Upper lobe of left lung (tissue), 6 donors: ENCODE measurements at regions not wholly inside any gene's neighbourhood (a gene's known extent, or its start where the extent isn't known, plus 50 kb on each side); places are given as distances from the start of the nearest gene placed in this dataset.

Source experiments
- ATAC-seq, 2 donors: fragments of 200-7000 bp; cut with Tn5 transposase; one replicate each; pipeline ENCODE4 v1.9.1; 2022; ENCODE audit warnings: mild to moderate bottlenecking in 2 of 2, moderate library complexity in 2 of 2; ENCODE audit not compliant: low FRiP score in 2 of 2
- DNase-seq, 2 donors: peaks; one replicate each; pipeline ENCODE4 v3.0.0-alpha.2; 2019 to 2020
- H3K27ac ChIP-seq, 4 donors: fragments of 200-600 bp; sonication (generic); one replicate each; pipeline ENCODE4 v1.5.1; 2016 to 2019
- H3K27me3 ChIP-seq, 4 donors: fragments of 200-600 bp; sonication (generic); one replicate each; pipeline ENCODE4 v1.5.1; 2017 to 2019
- H3K36me3 ChIP-seq, 4 donors: fragments of 200-600 bp; sonication (generic); one replicate each; pipeline ENCODE4 v1.5.1; 2016 to 2019
- H3K4me1 ChIP-seq, 4 donors: fragments of 200-600 bp; sonication (generic); one replicate each; pipeline ENCODE4 v1.5.1; 2018 to 2019
- H3K4me3 ChIP-seq, 4 donors: fragments of 200-600 bp; sonication (generic); one replicate each; pipeline ENCODE4 v1.5.1; 2017 to 2019; ENCODE audit warnings: mild to moderate bottlenecking in 2 of 4, moderate library complexity in 1 of 4
- H3K9me3 ChIP-seq, 4 donors: fragments of 200-600 bp; sonication (generic); one replicate each; pipeline ENCODE4 v1.5.1; 2018 to 2019
- EP300 ChIP-seq, 4 donors: sonication (generic); formaldehyde crosslinking; IDR thresholded peaks; one replicate each; pipeline ENCODE4 v1.5.1; 2017; ENCODE audit warnings: antibody characterized with exemption in 4 of 4, control low read depth in 2 of 4
- POLR2A ChIP-seq, 4 donors: fragments of 450-650 bp; IDR thresholded peaks; one replicate each; pipeline ENCODE4 v1.5.1; 2016 to 2017; ENCODE audit warnings: antibody characterized with exemption in 4 of 4, mild to moderate bottlenecking in 2 of 4
- POLR2AphosphoS5 ChIP-seq, 2 donors: sonication (generic); formaldehyde crosslinking; IDR thresholded peaks; one replicate each; pipeline ENCODE4 v1.5.1; 2017; ENCODE audit warnings: antibody characterized with exemption in 2 of 2
- WGBS, 2 donors: methylation state at CpG; one replicate each; pipeline ENCODE4 v1.1.5; 2017 to 2018; 5-methylcytosine and 5-hydroxymethylcytosine counted together
- TF ChIP-seq, protein P1 (sequence below), 6 experiments: fragments of 450-650 bp in 4 of 6; fragments of 200-600 bp in 2 of 6; sonication (generic) in 2 of 6; IDR thresholded peaks; one replicate each; pipeline ENCODE4 v1.5.1; 2016 to 2019; ENCODE audit warnings: antibody characterized with exemption in 6 of 6
- donor health status: DM: no; HTN: no; CAD: no; lungs with moderate emphysema.
- donor health status: DM: no; HTN: yes; CAD: no; lungs with severe emphysema.

DNA sequence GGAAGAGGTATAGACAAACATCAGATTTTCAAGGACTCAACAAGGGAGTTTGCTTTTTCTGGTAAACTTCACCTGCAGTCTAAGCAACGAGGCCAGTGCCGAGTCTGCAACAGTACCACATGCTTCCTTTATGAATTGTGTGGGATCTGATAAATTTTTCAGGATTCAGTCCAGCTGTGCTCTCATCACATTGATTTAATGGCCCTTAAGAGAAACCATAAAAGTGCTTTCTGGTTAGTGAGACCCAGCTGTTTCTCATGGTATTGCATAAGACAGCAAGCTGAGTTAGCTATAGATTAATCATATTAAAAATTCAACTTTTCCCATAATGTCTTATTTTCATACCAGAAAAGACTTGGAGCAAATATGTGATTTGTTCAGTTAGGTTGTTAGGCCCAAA, 291.4 kb downstream of the CENPW start:
- H3K9me3 ChIP-seq: no peaks in the 10 kb centered on the region
- H3K36me3 ChIP-seq: no peaks in the 10 kb centered on the region
- ATAC-seq (no peak), DNase-seq (no peak)
- H3K4me3 ChIP-seq: no peak overlapping the region
- H3K4me1 ChIP-seq: no peaks in the 10 kb centered on the region
- no peak overlapping the region for H3K27ac ChIP-seq
- H3K27me3 ChIP-seq: no peaks in the 10 kb centered on the region
- 44 to 79% methylated on average over 2 of the region's 2 CpGs for WGBS, 2 donors
- TF ChIP-seq POLR2AphosphoS5 (IDR thresholded peaks at IDR 0.05): no peak
- TF ChIP-seq, protein P1, sequence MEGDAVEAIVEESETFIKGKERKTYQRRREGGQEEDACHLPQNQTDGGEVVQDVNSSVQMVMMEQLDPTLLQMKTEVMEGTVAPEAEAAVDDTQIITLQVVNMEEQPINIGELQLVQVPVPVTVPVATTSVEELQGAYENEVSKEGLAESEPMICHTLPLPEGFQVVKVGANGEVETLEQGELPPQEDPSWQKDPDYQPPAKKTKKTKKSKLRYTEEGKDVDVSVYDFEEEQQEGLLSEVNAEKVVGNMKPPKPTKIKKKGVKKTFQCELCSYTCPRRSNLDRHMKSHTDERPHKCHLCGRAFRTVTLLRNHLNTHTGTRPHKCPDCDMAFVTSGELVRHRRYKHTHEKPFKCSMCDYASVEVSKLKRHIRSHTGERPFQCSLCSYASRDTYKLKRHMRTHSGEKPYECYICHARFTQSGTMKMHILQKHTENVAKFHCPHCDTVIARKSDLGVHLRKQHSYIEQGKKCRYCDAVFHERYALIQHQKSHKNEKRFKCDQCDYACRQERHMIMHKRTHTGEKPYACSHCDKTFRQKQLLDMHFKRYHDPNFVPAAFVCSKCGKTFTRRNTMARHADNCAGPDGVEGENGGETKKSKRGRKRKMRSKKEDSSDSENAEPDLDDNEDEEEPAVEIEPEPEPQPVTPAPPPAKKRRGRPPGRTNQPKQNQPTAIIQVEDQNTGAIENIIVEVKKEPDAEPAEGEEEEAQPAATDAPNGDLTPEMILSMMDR (IDR thresholded peaks at IDR 0.05): no peak
- TF ChIP-seq EP300 (IDR thresholded peaks at IDR 0.05): no peak
- no peak for TF ChIP-seq POLR2A (IDR thresholded peaks at IDR 0.05)

DNA sequence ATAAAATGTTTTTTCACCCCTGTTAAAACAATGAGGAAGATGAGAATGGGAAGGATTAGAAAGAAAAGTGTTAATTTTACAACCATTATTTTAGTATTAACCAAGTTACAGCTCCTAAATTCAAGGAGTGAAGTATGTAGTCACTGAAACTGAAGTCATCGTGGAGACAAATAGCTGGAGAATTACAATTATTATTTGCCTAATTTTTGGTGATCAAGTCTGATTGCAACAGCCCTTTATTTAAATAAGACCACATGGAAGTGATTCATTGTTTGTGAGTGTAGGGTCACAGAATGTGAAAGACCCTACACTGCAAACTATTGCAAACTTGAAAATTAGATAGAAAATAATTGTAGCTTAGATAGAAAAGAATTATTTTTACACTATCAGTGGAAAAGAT, 292.4 kb downstream of the CENPW start:
- ATAC-seq (no peak), DNase-seq (no peak)
- 46 to 48% methylated on average over 1 of the region's 1 CpG for WGBS, 2 donors
- Histone ChIP-seq H3K27me3 (no peaks in the 10 kb centered on the region), H3K36me3 (no peaks in the 10 kb centered on the region), H3K4me1 (no peaks in the 10 kb centered on the region), H3K9me3 (no peaks in the 10 kb centered on the region), H3K27ac (no peak overlapping the region), H3K4me3 (no peak overlapping the region)
- no peak for TF ChIP-seq POLR2A (IDR thresholded peaks at IDR 0.05)
- TF ChIP-seq, protein P1 (IDR thresholded peaks at IDR 0.05): no peak
- TF ChIP-seq POLR2AphosphoS5 (IDR thresholded peaks at IDR 0.05): no peak
- no peak for TF ChIP-seq EP300 (IDR thresholded peaks at IDR 0.05)

DNA sequence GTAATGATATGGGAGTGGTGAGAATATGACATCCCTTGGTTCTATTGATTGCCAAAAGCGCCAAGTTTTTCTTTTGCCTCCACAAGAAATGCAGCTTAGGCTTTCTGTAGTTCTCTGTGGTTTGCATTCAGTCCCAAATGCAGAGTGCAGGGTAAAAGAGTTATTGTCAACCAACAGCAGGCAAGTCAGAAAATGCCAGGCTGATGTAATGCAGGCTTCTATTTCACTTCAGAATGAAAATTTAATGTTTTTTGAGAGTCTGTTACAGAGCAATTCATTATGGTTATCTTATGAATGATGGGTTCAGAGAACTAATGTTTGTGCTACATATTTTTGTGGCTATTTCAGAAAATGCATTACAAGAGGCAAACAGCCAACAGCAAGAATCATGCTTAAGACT, 293.5 kb downstream of the CENPW start:
- DNase-seq: no peak
- Histone ChIP-seq H3K4me1 (no peaks in the 10 kb centered on the region), H3K9me3 (no peaks in the 10 kb centered on the region), H3K27ac (no peak overlapping the region), H3K27me3 (no peaks in the 10 kb centered on the region), H3K4me3 (no peak overlapping the region), H3K36me3 (no peaks in the 10 kb centered on the region)
- TF ChIP-seq, protein P1 (IDR thresholded peaks at IDR 0.05): no peak
- no peak for TF ChIP-seq EP300 (IDR thresholded peaks at IDR 0.05)
- no peak for TF ChIP-seq POLR2A (IDR thresholded peaks at IDR 0.05)
- TF ChIP-seq POLR2AphosphoS5 (IDR thresholded peaks at IDR 0.05): no peak
- ATAC-seq: no peak
- 65 to 83% methylated on average over 1 of the region's 1 CpG for WGBS, 2 donors

DNA sequence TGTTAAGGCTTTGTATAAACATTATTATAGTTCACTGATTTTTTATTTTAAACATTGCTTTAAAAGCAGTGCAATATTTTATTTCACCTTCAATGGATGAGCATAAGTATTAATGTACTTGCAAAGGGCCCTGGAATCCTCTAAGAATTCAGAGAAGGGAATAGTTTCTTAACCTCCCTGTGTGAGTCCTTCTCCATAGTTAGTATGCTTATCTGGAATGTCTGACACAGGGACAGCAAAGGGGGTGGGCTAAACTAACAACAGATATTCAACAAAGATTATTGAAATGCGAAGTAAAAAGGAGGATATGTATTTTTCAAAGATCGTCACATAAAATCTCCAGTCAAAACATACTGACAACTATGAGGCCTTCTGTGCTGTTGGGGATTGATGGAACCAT, 300.4 kb downstream of the CENPW start:
- no peaks in the 10 kb centered on the region for H3K36me3 ChIP-seq
- no peaks in the 10 kb centered on the region for H3K27me3 ChIP-seq
- H3K9me3 ChIP-seq: no peaks in the 10 kb centered on the region
- H3K4me3 ChIP-seq: no peak overlapping the region
- TF ChIP-seq, protein P1 (IDR thresholded peaks at IDR 0.05): no peak
- ATAC-seq (no peak), DNase-seq (no peak)
- H3K4me1 ChIP-seq: no peaks in the 10 kb centered on the region
- no peak overlapping the region for H3K27ac ChIP-seq
- 85 to 94% methylated on average over 2 of the region's 2 CpGs for WGBS, 2 donors

DNA sequence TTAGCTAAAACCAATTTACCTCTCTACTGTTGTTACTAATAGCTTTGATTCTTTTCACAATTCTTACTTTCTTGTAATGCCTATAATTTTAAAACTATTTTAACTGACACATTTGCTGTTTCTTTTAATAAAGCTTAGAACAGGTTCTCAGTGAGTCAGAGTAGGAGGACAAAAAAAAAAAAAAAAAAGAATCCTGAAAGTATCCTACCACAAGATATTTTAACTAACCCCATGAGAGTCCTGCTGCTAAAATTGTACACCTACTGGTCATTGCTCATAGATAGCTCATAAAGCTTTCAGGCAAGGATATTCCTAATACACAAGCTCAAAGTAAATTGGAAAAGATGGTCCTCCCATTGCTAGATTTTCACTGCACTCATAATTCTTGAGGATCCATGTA, 301.0 kb downstream of the CENPW start:
- H3K27me3 ChIP-seq: no peaks in the 10 kb centered on the region
- H3K4me3 ChIP-seq: no peak overlapping the region
- H3K36me3 ChIP-seq: no peaks in the 10 kb centered on the region
- ATAC-seq: no peak
- no peaks in the 10 kb centered on the region for H3K9me3 ChIP-seq
- no peaks in the 10 kb centered on the region for H3K4me1 ChIP-seq
- no peak overlapping the region for H3K27ac ChIP-seq
- TF ChIP-seq POLR2A (IDR thresholded peaks at IDR 0.05) (no peak), EP300 (IDR thresholded peaks at IDR 0.05) (no peak), POLR2AphosphoS5 (IDR thresholded peaks at IDR 0.05) (no peak)
- TF ChIP-seq, protein P1 (IDR thresholded peaks at IDR 0.05): no peak
- no peak for DNase-seq
